HG03520 (cell line): ENCODE measurements at regions not wholly inside any gene's neighbourhood (a gene's known extent, or its start where the extent isn't known, plus 50 kb on each side); places are given as distances from the start of the nearest gene placed in this dataset.

Experiments used
- ATAC-seq: cut with Tn5 transposase; IDR thresholded peaks from one replicate; pipeline ENCODE4 v1.9.1; 2021; ENCODE audit warnings: mild to moderate bottlenecking, moderate library complexity; ENCODE audit not compliant: unreplicated experiment

DNA sequence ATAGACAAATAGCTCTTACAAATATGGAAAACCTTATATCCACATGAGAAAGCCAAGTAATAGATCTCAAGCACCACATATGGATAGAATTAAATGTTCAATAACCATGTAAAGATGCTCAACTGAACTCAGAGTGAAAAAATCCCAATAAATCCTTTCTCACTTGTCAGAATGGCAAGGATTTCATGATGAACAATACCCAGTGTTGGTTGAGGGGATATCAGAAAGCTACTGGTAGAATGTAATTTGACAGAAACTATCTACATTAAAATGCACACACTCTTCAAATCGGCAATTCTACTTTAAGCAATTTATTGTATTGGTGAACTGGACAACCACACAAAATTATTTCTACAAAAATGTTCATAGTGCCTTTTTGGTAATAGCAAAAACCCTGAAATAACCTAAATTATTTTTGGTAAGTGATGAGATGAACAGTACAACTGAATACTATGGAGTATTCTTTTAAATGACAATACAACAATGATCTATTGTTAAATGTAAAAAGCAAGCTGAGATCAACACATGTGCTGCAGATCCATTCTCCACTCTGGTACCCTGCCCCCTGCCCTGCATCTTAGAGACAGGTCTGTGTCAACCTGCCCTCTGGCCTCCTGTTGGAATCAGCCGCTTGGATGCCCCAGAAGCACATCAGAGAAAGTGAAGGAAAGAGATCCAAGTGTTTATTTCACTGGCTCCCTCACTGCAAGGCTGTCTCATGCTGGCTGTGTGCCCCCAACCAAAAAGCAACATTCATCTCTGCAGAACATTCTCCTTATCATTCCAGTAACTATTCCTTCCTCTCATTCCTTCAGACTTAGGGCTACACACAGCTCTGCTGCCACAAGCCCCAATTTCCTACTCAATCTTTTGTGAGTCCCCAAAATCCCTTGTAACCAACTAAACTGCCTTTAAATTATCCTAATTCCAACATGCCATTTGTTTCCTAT lies 442.5 kb downstream of the LRATD1 start:
- ATAC-seq = no peak

DNA sequence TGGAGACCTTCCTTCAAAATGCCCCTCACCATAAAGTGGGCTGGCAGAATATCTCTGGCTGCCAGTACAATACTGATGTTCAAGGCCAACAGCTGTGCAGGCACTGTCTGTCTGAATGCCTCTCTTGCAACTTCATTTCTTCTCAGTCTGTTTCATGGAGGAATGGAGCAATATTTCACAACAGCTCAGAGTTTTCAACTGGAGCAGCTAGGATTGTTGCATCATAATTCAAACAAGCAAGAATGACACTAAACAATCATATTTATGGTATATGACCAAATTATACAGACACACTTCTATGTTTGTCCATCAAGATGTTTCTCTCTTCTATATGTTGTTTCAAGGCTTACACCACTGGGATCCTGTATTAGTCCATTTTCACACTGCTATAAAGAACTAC lies 444.2 kb downstream of the LRATD1 start:
- no peak for ATAC-seq

DNA sequence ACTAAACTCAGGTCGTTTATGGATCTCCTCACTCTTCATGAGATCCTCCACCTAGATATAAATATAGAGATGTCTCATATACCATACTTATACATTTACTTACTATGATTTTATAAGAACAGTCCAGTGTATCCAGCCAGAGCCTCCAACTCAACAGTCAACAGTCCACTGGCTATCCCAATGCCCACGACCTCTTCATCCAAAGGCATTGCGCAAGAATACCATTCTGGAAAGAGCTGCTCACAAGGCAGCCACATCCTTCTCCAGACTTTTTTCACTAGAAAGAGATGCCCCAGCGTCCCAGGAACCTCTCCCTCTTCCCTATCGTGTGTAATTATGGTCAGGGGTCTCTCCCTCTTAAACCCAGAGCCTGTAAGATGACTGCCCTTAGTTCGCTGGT lies 448.8 kb downstream of the LRATD1 start:
- no peak for ATAC-seq

DNA sequence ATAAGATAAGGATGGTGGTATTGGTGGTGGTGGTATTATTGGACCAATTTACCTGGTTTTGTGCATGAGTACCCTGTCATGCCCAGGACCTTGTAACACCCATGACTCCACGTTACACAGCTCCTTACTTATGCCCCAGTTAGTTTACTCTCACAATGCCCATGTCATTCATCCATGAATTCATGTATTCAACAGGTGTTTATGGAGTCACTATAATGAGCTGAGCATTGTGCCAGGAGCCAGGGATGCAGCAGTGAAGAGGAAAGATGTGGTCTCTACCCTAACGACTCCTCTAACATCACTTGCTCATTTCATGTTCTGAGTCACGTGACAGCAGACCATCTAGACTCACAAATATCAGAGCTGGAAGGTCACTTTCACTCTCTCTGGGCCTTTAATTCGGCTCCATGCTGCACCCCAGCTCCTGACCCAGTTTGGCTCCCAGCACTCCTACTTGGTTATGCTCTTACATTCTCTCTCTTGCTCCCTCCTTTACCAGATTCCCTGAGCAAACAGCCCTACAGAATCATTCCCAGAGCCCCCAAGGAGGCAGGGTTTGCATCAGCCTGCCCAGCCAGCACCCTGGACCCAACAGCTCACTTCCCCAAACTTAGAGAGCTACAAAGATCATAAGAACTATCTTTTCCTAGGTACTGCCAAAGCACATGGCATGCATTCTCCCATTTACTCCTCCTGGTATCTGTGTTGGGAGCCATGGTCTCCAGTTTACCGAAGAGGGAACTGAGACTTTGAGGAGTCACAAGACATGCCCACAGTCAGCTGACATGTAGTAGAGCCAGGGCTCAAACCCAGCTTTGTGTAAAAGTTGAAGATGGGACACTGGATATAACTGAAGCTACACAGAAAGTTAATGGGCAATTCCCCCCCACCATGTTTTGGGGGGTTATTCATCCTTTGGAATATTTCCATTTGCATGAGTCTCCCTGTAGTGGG lies 449.9 kb downstream of the LRATD1 start:
- no peak for ATAC-seq

DNA sequence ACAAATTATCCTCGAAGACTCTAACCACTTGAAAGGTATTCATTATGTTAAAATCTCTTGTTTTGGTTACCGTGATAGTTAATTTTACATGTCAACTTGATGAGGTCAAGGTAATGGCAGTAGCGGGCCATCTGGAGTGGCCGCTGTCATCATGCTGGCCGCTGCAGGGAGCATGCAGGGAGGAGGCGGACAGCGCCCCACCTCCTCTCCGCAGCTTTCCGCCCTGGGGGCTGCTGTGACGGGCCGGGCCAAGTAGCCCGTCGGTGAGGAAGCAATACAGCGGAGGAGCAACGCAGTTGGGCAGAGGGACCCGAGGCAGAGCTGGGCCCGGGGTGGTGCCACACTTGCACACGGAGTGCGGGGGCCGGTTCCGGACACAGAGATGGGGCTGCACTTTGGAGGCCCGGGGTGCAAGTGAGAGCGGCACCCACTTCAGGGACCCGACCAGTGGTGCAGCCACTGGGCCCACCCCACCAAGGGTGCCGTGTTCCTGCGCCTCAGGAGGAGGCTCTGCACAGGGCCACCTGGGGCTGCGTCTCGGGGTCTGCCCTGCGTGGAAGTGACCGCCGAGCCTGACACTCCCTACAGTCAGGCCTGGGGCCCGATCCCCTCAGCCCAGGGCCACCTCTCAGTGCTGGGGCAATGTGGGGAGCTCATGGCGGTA lies 452.4 kb downstream of the LRATD1 start:
- no peak for ATAC-seq

DNA sequence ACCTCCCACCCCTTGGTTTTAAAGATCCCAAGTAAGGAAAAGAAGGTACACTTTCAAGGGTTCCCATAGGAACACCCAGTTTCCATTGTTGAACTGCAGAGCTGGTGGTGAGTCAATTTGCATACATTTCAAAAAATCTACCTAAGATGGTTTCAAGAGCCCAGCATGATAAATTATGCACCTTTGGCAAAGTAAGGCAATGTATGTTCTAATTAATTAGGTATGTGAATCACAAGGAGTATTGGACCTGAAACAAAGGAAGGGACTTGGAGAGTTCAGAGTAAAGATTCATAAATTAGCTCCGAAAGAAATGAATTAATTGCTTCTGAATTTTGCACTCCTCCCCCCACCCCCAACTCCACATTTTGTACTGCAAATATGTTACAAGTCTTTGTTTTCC lies 459.7 kb downstream of the LRATD1 start:
- ATAC-seq = no peak

DNA sequence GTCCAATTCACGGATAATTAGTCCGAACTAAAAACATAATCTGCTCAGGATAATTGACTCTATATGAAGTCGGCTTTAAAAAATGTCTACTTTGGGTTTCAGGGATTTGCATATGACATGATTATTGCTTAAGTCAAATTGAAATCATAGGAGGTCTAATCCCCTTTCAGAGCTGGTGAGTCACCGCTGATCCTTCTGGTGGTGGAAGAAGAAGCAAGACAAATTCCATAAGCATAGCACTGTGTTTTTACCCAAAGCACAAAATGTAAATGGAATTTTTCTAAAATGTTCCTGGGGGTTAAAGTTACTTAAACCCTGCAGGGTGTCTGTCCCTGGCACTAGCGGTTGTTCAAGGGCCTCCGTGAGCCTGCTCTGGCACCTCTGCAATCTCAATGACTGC lies 460.2 kb downstream of the LRATD1 start:
- no peak for ATAC-seq

DNA sequence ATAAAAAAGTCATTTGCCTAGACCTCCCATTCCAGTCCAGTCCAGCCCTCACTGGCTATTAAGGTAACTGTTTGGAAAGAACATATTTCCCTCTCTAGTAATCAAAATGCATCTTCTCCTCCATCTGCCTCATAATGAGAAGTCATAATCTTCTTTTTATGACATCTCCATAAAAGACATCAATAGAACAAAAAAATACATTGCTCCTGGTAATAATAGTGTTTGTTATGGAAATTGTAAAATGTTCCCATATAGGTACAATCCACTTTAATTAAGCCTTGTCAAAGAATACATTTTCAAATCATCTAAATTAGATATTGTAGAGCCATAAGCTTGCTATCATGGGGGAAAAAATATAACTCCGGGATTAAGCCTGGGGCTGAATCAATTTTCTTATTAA lies 461.6 kb downstream of the LRATD1 start:
- no peak for ATAC-seq

DNA sequence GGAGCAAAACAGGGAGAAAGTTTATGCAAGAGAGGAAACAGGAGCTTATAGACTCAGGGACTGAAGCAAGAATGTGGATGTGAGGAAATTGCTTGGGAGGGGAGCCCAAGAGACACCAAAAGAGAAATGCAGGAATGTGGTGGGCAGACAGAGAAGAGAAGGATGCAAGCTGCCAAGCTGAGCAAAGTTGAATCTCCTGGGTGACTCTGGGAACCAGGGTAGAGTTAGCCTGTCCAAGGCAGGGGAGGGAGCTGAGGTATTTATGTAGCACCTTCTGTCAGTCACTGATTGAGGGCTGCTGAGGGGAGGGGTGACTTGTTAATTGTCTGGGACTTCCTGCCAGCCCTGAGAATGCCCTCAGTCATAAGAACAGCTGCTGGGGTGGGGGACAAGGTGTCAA lies 464.3 kb downstream of the NBAS start:
- ATAC-seq = no peak

DNA sequence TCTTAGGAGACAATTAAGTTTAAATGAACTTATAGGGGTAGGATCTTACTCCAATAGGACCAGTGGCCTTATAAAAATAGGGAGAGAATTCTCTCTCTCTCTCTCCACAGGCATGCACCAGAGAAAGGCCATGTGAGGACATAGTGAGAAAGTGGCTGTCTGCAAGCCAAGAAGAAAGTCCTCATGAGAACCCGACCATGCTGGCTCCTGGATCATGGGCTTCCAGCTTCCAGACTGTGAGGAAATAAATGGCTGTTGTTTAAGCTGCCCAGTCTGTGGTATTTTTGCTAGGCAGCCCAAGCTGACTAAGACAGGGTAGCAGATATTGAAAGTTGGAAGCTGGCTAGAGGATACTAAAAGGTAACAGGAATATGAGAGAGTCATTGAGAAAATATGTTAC lies 454.0 kb downstream of the NBAS start:
- no peak for ATAC-seq

DNA sequence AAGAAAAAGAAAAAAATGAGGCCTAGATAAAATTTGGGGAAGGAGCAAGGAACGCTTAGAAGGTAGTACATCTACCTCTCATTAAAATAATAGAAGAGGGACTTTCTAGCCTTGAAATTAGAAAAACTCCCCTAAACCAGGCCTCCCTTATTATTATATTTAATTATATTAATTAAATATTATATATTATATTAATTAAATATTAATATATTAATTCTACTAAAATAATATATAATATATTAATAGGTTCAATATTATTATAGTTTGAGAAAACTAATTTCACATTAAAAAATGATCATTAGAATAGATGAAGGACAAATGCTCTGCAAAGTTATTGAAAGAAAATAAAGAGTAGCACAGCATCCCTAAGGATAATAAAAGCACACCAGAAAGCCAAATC lies 449.4 kb downstream of the NBAS start:
- ATAC-seq = no peak

DNA sequence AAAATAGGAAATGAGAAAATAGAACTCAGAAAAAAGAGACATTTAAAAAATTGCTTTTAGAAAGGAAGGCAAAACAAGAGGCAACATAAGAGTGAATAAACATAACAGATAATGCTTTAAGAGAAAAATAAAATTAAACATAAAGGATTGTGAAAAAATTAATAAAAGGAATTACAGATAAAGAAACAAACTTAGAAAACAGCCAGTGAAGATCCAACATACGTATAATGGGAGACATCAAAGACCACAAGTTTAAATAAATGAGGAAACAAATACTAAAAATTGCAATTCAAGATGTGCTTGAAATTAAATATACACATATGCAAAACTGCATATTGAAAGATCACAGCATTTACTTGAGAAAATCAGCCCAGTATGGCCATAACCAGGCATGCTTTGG lies 448.9 kb downstream of the NBAS start:
- no peak for ATAC-seq

DNA sequence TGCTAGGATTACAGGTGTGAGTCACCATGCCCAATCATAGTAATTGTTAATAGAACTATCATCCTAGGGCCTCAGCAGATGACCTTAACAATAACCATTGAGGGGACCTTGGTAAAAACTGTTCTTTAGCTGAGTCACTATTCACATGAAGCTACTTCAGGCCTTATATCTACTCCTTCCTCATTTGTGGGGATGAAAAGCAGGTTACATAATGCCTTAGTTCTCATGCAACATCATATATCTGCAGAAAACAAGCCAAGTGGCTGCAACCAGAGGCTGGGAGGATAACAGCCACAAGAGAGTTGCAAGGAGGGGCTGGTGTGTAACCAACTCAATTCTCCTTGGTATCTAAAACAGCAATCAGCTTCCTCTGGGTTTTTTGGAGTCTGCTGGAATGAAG lies 445.4 kb downstream of the NBAS start:
- no peak for ATAC-seq

DNA sequence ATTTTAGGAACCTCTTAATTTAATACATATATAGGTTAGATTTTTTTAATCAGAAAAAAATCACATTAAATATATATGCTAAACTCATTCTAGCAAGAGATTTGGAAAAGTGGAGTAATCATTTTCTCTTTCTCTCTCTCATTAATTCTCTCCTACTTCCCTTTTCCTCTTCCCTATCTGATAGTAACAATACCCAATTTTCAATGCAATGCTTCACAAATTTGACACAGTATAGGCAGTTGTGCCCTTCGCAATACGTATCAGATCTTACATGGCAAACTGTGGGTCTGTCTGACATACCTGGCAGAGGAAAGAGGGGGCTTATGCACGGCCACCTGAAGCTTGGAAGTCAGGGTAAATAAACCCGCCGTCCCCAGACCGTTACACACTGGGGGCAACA lies 444.3 kb downstream of the NBAS start:
- no peak for ATAC-seq
